ENCODE measurements at regions not wholly inside any gene's neighbourhood (a gene's known extent, or its start where the extent isn't known, plus 50 kb on each side); places are given as distances from the start of the nearest gene placed in this dataset.

DNA sequence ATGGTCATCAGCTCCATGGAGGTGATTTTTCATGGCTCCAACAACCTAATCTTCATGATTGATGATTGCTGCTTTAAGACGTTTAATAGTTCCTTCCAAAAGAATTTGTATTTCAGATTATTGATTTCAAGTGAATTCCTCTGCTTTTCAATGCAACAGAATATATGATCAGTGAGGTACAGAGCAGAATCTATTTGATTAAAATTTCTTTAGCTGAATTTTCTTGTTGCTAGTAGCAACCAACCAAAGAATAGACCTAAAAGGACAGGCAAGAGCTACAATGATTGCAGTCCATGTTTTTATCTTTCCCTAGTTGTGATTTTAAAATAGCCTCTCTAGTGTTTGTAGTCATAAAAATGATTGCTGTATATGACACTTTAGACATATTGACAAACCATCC, 76.8 kb upstream of the SCEL start:
- Mint-ChIP-seq H3K27ac (ENCODE audit: unreplicated experiment) (no peak overlapping the region), H3K4me1 (peaks cover 26% of the 10 kb centered on the region), H3K4me3 (no peak overlapping the region), H3K36me3 (ENCODE audit: low read depth) (no peaks in the 10 kb centered on the region), H3K27me3 (ENCODE audit: low read depth) (no peaks in the 10 kb centered on the region), H3K9me3 (no peaks in the 10 kb centered on the region)
- DNase-seq (ENCODE audit: low read depth, low spot score): no peak
- TF ChIP-seq, protein P1, sequence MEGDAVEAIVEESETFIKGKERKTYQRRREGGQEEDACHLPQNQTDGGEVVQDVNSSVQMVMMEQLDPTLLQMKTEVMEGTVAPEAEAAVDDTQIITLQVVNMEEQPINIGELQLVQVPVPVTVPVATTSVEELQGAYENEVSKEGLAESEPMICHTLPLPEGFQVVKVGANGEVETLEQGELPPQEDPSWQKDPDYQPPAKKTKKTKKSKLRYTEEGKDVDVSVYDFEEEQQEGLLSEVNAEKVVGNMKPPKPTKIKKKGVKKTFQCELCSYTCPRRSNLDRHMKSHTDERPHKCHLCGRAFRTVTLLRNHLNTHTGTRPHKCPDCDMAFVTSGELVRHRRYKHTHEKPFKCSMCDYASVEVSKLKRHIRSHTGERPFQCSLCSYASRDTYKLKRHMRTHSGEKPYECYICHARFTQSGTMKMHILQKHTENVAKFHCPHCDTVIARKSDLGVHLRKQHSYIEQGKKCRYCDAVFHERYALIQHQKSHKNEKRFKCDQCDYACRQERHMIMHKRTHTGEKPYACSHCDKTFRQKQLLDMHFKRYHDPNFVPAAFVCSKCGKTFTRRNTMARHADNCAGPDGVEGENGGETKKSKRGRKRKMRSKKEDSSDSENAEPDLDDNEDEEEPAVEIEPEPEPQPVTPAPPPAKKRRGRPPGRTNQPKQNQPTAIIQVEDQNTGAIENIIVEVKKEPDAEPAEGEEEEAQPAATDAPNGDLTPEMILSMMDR (conservative IDR thresholded peaks at IDR 0.05): no peak

DNA sequence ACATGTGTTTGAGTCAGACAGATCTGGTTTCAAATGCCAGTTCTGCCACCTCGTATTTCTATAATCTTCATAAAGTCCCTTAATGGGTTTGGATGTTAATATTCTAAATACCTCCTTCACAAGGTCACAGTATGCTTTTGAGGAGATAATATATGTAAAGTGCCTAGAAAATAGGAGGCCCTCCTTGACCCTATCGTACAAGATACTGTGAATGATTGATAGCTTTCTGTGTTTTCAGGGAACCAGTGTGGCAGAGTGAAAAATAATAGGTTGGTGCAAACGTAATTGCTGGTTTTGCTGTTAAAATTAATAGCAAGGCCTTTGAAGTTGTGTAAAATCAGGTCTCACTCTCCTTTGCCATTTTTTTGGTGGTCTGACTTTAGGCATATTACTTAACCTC, 77.5 kb upstream of the SCEL start:
- H3K4me3 Mint-ChIP-seq: no peak overlapping the region
- no peaks in the 10 kb centered on the region for H3K27me3 Mint-ChIP-seq (ENCODE audit: low read depth)
- H3K4me1 Mint-ChIP-seq: peaks cover 26% of the 10 kb centered on the region
- H3K27ac Mint-ChIP-seq (ENCODE audit: unreplicated experiment): no peak overlapping the region
- H3K9me3 Mint-ChIP-seq: no peaks in the 10 kb centered on the region
- no peak for DNase-seq (ENCODE audit: low read depth, low spot score)
- TF ChIP-seq, protein P1 (conservative IDR thresholded peaks at IDR 0.05): no peak
- no peaks in the 10 kb centered on the region for H3K36me3 Mint-ChIP-seq (ENCODE audit: low read depth)

- no peaks in the 10 kb centered on the region for H3K27me3 Mint-ChIP-seq (ENCODE audit: low read depth)
- no peaks in the 10 kb centered on the region for H3K36me3 Mint-ChIP-seq (ENCODE audit: low read depth)
- H3K4me1 Mint-ChIP-seq: peaks cover 20% of the 10 kb centered on the region
- TF ChIP-seq, protein P1 (conservative IDR thresholded peaks at IDR 0.05): no peak
- no peaks in the 10 kb centered on the region for H3K9me3 Mint-ChIP-seq
- DNase-seq (ENCODE audit: low read depth, low spot score): no peak
- no peak overlapping the region for H3K4me3 Mint-ChIP-seq
- no peak overlapping the region for H3K27ac Mint-ChIP-seq (ENCODE audit: unreplicated experiment)
Measured at GRCh38 chr13:77456271-77456670, 79.2 kb upstream of the SCEL start.

GRCh38 chr13:77449265-77449664, 86.2 kb upstream of the SCEL start:
- Mint-ChIP-seq H3K36me3 (ENCODE audit: low read depth) (no peaks in the 10 kb centered on the region), H3K27me3 (ENCODE audit: low read depth) (no peaks in the 10 kb centered on the region), H3K4me3 (no peak overlapping the region), H3K4me1 (no peaks in the 10 kb centered on the region), H3K9me3 (no peaks in the 10 kb centered on the region), H3K27ac (ENCODE audit: unreplicated experiment) (no peak overlapping the region)
- no peak for DNase-seq (ENCODE audit: low read depth, low spot score)
- TF ChIP-seq, protein P1 (conservative IDR thresholded peaks at IDR 0.05): no peak

DNA sequence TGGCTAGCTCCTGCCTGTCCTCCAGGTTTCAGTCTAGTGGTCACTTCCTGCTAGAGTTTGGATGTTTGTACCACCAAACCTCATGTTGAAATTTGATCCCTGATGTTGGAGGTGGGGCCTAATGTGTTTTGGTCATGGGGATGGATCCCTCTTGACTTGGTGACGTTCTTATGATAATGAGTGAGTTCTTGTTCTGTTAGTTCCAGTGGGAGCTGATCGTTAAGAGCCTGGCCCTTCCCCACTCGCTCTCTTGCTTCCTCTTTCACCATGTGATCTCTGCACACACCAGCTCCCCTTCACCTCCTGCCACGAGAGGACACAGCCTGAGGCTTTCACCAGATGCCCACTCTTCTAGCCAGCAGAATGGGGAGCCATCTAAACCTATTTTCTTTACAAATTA, 86.8 kb upstream of the SCEL start:
- DNase-seq (ENCODE audit: low read depth, low spot score): no peak
- Mint-ChIP-seq H3K4me3 (no peak overlapping the region), H3K27me3 (ENCODE audit: low read depth) (no peaks in the 10 kb centered on the region), H3K27ac (ENCODE audit: unreplicated experiment) (no peak overlapping the region), H3K9me3 (no peaks in the 10 kb centered on the region), H3K36me3 (ENCODE audit: low read depth) (no peaks in the 10 kb centered on the region), H3K4me1 (no peaks in the 10 kb centered on the region)
- TF ChIP-seq, protein P1 (conservative IDR thresholded peaks at IDR 0.05): no peak

- H3K36me3 Mint-ChIP-seq (ENCODE audit: low read depth): no peaks in the 10 kb centered on the region
- H3K27me3 Mint-ChIP-seq (ENCODE audit: low read depth): no peaks in the 10 kb centered on the region
- H3K9me3 Mint-ChIP-seq: peaks cover 3% of the 10 kb centered on the region
- H3K4me3 Mint-ChIP-seq: no peak overlapping the region
- no peaks in the 10 kb centered on the region for H3K4me1 Mint-ChIP-seq
- H3K27ac Mint-ChIP-seq (ENCODE audit: unreplicated experiment): no peak overlapping the region
- DNase-seq (ENCODE audit: low read depth, low spot score): no peak
- TF ChIP-seq, protein P1 (conservative IDR thresholded peaks at IDR 0.05): no peak
Measured at GRCh38 chr13:77443511-77443910, 92.0 kb upstream of the SCEL start.

Data from neural crest cell (in vitro differentiated cells).